ENCODE measurements at regions not wholly inside any gene's neighbourhood (a gene's known extent, or its start where the extent isn't known, plus 50 kb on each side); places are given as distances from the start of the nearest gene placed in this dataset.

- TF ChIP-seq CTCF (IDR thresholded peaks at IDR 0.05), result no peak
- no peak for TF ChIP-seq POLR2AphosphoS5 (IDR thresholded peaks at IDR 0.05)
Measured at GRCh38 chr20:1809131-1809572, 86.1 kb upstream of the SIRPA start.
